Lung (tissue), 11 donors: ENCODE measurements at regions not wholly inside any gene's neighbourhood (a gene's known extent, or its start where the extent isn't known, plus 50 kb on each side); places are given as distances from the start of the nearest gene placed in this dataset.

ENCODE experiments used
- ATAC-seq: fragments of 200-7000 bp; cut with Tn5 transposase; one replicate; pipeline ENCODE4 v1.9.1; 2020; ENCODE audit warnings: moderate number of reproducible peaks; ENCODE audit not compliant: insufficient read depth, low FRiP score
- DNase-seq, 3 donors: peaks; one replicate each; pipeline ENCODE4 v3.0.0-alpha.2; 2013 to 2017
- H3K27ac ChIP-seq, 2 donors: one replicate each; pipeline ENCODE4 v1.5.1; 2013; ENCODE audit warnings: mild to moderate bottlenecking in 2 of 2, moderate library complexity in 2 of 2, control low read depth in 1 of 2, inconsistent platforms in 1 of 2, low read depth in 1 of 2, low read length in 1 of 2
- H3K27me3 ChIP-seq, 3 donors: one replicate each; pipeline ENCODE4 v1.5.1; 2013; ENCODE audit warnings: low read length in 2 of 3; ENCODE audit not compliant: control insufficient read depth in 3 of 3, insufficient read depth in 3 of 3
- H3K36me3 ChIP-seq, 4 donors: one replicate each; pipeline ENCODE4 v1.5.1; 2013; ENCODE audit warnings: low read length in 4 of 4, mild to moderate bottlenecking in 1 of 4, moderate library complexity in 1 of 4; ENCODE audit not compliant: control insufficient read depth in 4 of 4, insufficient read depth in 4 of 4
- H3K4me1 ChIP-seq, 5 donors: one replicate each; pipeline ENCODE4 v1.5.1; 2013; ENCODE audit warnings: low read length in 5 of 5, mild to moderate bottlenecking in 2 of 5, moderate library complexity in 1 of 5; ENCODE audit not compliant: control insufficient read depth in 5 of 5, insufficient read depth in 5 of 5
- H3K4me3 ChIP-seq: one replicate; pipeline ENCODE4 v1.5.1; 2013; ENCODE audit warnings: mild to moderate bottlenecking, control low read depth, moderate library complexity
- H3K9ac ChIP-seq, 2 donors: one replicate each; pipeline ENCODE4 v1.5.1; 2013; ENCODE audit warnings: low read length in 2 of 2, control low read depth in 1 of 2; ENCODE audit not compliant: insufficient read depth in 1 of 2
- H3K9me3 ChIP-seq, 4 donors: one replicate each; pipeline ENCODE4 v1.5.1; 2013; ENCODE audit warnings: low read length in 3 of 4, mild to moderate bottlenecking in 1 of 4, moderate library complexity in 1 of 4; ENCODE audit not compliant: control insufficient read depth in 4 of 4, insufficient read depth in 3 of 4
- WGBS, 2 donors: extraction: QIAGEN DNeasy Blood & Tissue Kit; methylation state at CpG; one replicate each; pipeline ENCODE4 v1.1.7; 2013; 5-methylcytosine and 5-hydroxymethylcytosine counted together
- TF ChIP-seq, protein P1 (sequence below): IDR thresholded peaks from 2 replicates; pipeline ENCODE4 v1.5.1; 2012; ENCODE audit warnings: mild to moderate bottlenecking; ENCODE audit errors: control extremely low read depth, extremely low read depth
- donor health status: control.
- donor health status: control.
- donor health status: Bipolar disorder and iron deficiency.
- donor health status: healthy.
- donor health status: DM: yes; HTN: yes; CAD: no.

DNA sequence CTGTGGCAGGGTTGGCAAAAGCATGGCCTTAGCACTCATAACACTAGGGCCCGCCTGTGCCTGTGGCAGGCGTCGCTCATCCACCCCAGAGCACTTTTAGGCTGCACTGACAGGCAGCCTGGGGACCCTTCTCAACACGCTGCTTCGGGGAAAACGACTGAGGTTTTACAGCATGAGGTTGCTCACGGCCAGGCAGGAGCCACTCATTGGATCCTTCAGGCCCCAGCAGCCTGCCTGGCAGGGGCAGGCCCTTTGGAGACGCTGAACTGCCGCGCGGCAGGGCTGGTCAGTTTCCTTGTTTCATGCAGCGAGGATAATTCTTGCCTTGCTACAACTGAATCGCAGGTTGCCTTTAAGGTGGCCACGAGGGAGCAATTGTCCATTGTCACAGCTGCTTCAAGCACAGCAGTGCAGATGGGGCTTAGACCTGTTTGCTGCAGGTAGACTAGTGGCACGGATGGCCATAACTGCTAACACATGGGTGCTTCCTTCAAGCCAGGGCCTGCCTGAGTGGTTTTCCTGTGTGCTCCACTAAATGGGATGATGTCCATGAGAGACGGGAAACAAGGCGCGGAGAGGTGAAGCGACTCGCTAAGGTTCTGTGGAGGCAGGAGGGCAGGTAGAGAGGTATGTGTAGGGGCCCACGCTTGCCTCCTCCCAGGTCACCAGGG lies 49.9 kb upstream of the HS6ST1 start:
- Histone ChIP-seq H3K27ac (no peak overlapping the region), H3K4me3 (no peak overlapping the region), H3K36me3 (no peaks in the 10 kb centered on the region), H3K4me1 (peaks cover 0 to 38% (median 5%) of the 10 kb centered on the region in 5 donors), H3K9me3 (peaks cover 0 to 2% (median 0%) of the 10 kb centered on the region in 4 donors), H3K27me3 (no peaks in the 10 kb centered on the region), H3K9ac (no peak overlapping the region)
- ATAC-seq (no peak), DNase-seq (peak in 1 of 3 donors; percentile 12)
- 95% methylated on average over 21 of the region's 21 CpGs for WGBS, 2 donors
- TF ChIP-seq, protein P1, sequence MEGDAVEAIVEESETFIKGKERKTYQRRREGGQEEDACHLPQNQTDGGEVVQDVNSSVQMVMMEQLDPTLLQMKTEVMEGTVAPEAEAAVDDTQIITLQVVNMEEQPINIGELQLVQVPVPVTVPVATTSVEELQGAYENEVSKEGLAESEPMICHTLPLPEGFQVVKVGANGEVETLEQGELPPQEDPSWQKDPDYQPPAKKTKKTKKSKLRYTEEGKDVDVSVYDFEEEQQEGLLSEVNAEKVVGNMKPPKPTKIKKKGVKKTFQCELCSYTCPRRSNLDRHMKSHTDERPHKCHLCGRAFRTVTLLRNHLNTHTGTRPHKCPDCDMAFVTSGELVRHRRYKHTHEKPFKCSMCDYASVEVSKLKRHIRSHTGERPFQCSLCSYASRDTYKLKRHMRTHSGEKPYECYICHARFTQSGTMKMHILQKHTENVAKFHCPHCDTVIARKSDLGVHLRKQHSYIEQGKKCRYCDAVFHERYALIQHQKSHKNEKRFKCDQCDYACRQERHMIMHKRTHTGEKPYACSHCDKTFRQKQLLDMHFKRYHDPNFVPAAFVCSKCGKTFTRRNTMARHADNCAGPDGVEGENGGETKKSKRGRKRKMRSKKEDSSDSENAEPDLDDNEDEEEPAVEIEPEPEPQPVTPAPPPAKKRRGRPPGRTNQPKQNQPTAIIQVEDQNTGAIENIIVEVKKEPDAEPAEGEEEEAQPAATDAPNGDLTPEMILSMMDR = no peak

DNA sequence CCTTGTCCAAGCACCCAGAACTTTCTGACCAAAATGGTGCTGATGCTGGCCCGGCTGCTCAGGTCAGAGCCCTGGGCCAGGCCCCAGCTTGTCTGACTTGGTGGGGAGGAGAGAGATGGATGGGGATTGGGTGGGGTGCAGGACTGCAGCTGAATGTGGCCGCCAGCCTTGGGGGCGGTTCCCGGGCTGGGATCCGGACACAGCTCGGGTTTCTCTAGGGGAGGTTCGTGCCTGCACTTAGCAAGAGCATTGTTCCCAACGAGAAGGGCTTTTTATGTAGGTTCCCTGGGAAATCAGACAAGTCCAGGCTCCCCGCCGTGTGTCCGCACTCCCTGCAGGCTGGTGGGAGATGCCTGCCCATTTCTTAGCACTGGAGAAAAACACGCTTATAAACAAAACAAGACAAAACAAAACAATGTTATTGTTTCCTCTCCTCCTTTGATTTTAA lies 50.5 kb upstream of the HS6ST1 start:
- no peak overlapping the region for H3K27ac ChIP-seq
- H3K4me3 ChIP-seq = no peak overlapping the region
- no peaks in the 10 kb centered on the region for H3K27me3 ChIP-seq
- TF ChIP-seq, protein P1 = no peak
- peaks cover 0 to 40% (median 8%) of the 10 kb centered on the region in 5 donors for H3K4me1 ChIP-seq
- peaks cover 0 to 2% (median 0%) of the 10 kb centered on the region in 4 donors for H3K9me3 ChIP-seq
- WGBS, 2 donors = 75 to 79% methylated on average over 12 of the region's 12 CpGs
- no peak overlapping the region for H3K9ac ChIP-seq
- DNase-seq (peak; percentile 61 to 81 (median 63)), ATAC-seq (no peak)
- H3K36me3 ChIP-seq = no peaks in the 10 kb centered on the region

DNA sequence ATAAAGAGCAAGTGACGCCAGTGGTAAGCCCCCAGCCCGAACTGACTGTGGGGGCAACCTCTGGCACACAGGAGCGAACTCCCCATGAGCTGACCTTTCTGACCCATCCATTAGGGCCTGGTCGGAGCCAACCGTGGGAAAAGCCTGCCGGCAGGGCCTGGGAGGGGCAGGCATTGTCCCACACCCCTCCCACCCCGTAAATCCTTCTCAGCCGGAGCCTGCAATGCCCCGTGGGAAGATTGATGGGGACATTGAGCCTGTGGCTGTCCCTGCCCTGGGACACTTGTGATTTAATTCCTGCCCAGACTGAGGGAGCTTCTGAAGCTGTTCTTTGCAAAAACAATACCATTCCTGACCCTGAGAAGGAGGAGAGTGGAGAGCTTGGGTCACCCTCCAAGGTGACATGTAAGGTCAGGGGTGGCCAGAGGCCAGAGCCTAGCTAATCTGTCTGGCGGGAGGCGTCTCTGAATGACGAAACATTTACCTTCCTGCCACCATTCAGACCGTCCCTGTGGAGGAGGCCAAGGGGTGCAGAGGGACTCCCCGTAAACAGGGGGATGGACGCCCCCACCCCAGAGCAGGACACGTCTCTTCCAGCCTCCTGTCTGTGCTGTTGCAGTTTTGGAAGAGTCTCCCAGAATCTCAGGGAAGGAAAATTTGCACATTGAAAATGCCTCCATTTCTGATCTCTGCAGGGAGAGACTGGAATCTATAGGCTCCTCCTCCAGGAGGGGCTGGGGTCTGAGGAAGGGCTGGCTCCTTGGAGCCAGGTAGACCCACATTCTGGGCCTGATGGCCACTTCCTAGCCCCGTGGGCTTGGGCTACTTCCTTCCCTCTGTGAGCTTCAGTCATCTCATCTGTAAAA lies 51.2 kb upstream of the HS6ST1 start:
- H3K4me3 ChIP-seq = no peak overlapping the region
- peaks cover 0 to 2% (median 0%) of the 10 kb centered on the region in 4 donors for H3K9me3 ChIP-seq
- no peaks in the 10 kb centered on the region for H3K27me3 ChIP-seq
- H3K4me1 ChIP-seq = peaks cover 0 to 46% (median 12%) of the 10 kb centered on the region in 5 donors
- WGBS, 2 donors = 65 to 66% methylated on average over 17 of the region's 17 CpGs
- no peak overlapping the region for H3K9ac ChIP-seq
- ATAC-seq = no peak
- TF ChIP-seq, protein P1 = no peak
- H3K36me3 ChIP-seq = no peaks in the 10 kb centered on the region
- DNase-seq = no peak
- peak overlapping the region in 1 of 2 donors; percentile 52 for H3K27ac ChIP-seq
